Urinary bladder (tissue), 3 donors: ENCODE measurements at regions not wholly inside any gene's neighbourhood (a gene's known extent, or its start where the extent isn't known, plus 50 kb on each side); places are given as distances from the start of the nearest gene placed in this dataset.

ENCODE experiments used
- DNase-seq: peaks from one replicate; pipeline ENCODE4 v3.0.0-alpha.2; 2015; ENCODE audit errors: extremely low spot score
- H3K27ac ChIP-seq: one replicate; pipeline ENCODE4 v1.5.1; 2013; ENCODE audit warnings: low read depth, mild to moderate bottlenecking, moderate library complexity
- H3K36me3 ChIP-seq: one replicate; pipeline ENCODE4 v1.6.1; 2013; ENCODE audit warnings: mild to moderate bottlenecking, moderate library complexity; ENCODE audit not compliant: insufficient read depth
- H3K4me1 ChIP-seq: one replicate; pipeline ENCODE4 v1.6.1; 2013; ENCODE audit warnings: mild to moderate bottlenecking, moderate library complexity; ENCODE audit not compliant: insufficient read depth
- H3K4me3 ChIP-seq: one replicate; pipeline ENCODE4 v1.5.1; 2013; ENCODE audit warnings: low read depth, low read length
- WGBS: extraction: QIAGEN DNeasy Blood & Tissue Kit; methylation state at CpG from one replicate; pipeline ENCODE4 v1.1.7; 2013; 5-methylcytosine and 5-hydroxymethylcytosine counted together
- donor health status: healthy with polysubstance abuse.
- donor health status: healthy.

DNA sequence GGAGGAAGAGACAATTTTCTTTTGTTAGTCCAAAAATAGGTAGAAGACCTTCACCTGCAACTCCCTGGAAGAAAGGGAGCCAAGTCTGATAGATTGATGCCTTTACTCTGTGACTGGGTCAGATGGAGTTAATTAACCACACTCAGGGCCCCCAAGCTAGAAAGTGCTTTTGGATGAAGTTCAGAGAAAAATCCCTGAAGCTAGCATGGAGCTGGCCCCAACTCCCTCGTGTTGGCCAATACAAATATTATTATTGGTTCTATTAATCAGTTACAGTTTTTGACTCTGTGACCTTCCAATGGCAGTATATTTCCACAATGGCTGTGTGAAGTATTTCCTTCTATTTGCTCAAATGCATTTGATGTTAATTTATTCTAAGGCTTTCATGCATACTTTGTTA is 1753.5 kb downstream of the EFNA5 start:
- no peaks in the 10 kb centered on the region for H3K4me1 ChIP-seq
- 28% methylated on average over 1 of the region's 1 CpG for WGBS

DNA sequence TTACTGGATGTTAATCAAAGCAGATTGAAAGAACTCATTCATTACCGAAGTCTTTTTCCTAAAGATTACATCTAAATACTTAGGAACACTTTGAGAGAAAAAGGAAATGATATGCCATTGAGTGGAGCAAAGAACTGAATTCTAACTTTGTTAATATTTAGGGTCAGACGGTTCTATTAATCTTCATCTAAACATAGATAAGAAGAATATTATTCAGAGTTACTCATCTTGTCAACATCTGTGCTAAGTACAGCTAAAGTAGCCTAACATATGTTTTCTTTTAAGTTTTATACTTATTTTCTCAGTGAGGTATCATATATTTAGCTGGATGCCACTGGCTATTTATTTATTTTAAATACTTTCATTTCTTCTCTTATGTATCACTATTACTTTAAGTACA is 1763.7 kb downstream of the EFNA5 start:
- WGBS = 31% methylated on average over 2 of the region's 2 CpGs
- Histone ChIP-seq H3K4me3 (no peak overlapping the region), H3K27ac (no peak overlapping the region), H3K36me3 (no peaks in the 10 kb centered on the region), H3K4me1 (no peaks in the 10 kb centered on the region)
- no peak for DNase-seq

More for the DNA sequence above, 1753.5 kb downstream of the EFNA5 start:
- no peaks in the 10 kb centered on the region for H3K36me3 ChIP-seq
- no peak for DNase-seq
- no peak overlapping the region for H3K4me3 ChIP-seq
- H3K27ac ChIP-seq = no peak overlapping the region

DNA sequence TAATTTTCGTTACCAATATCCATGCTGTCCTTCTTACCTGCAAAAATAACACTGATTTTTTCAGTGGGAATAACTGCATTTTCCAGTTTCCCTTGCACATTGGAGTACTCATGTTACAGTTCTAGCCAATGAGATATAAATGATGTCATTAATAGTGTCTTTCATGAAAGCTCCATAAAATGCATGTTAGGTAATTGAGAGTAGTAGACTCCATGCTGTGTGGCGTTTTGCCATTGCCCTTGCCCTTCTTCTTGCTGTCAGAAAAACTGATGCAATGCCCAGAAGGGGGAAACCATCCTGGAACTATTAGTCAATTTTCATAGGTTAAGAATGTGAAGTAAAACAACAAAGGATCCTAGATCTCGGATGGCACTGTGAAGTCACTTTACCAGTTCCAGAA is 1765.3 kb downstream of the EFNA5 start:
- H3K4me3 ChIP-seq = no peak overlapping the region
- H3K36me3 ChIP-seq = no peaks in the 10 kb centered on the region
- no peak overlapping the region for H3K27ac ChIP-seq
- WGBS = 91% methylated on average over 3 of the region's 3 CpGs
- H3K4me1 ChIP-seq = no peaks in the 10 kb centered on the region
- DNase-seq = no peak

DNA sequence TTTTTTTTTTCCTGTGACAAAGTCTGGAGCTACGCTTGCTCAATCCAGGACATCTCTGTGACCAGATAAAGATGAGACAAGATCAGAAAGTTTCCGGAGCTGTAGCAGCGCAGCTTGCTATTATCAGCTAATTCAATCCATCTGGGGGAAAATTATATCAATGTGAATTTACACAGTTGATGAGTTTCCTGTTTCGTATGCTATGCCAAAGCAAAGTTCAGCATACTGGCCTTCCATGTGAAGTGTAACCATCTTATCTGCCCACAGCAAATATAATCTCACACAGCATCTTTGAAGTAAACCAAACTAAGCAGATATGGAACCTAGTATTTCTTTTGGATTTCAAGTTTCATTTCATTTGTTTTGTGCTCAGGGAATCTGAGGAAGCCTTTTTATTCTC is 1767.7 kb downstream of the EFNA5 start:
- H3K4me3 ChIP-seq = no peak overlapping the region
- 31% methylated on average over 4 of the region's 4 CpGs for WGBS
- H3K36me3 ChIP-seq = no peaks in the 10 kb centered on the region
- no peak overlapping the region for H3K27ac ChIP-seq
- no peaks in the 10 kb centered on the region for H3K4me1 ChIP-seq
- no peak for DNase-seq

DNA sequence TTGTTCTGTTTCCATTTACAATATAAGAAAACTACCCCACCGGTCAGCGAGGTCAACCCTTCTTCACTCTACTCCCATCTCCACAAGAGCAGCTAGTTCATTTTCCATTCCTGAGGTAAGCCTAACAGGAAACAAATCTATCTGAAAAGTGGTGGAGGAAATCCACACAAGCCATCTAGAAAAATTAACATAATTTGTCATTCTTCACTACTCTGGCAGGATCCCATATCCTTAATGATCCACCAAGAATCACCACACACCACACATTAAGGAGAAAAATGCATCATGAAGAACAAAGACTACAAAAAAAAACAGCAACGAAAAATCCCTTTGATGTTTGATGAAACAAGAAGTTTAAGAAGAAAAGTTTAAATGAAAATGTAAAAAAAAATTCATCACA is 1771.0 kb downstream of the EFNA5 start:
- DNase-seq = no peak
- WGBS = 88% methylated on average over 3 of the region's 3 CpGs
- H3K4me3 ChIP-seq = no peak overlapping the region
- H3K27ac ChIP-seq = no peak overlapping the region
- H3K4me1 ChIP-seq = no peaks in the 10 kb centered on the region
- H3K36me3 ChIP-seq = no peaks in the 10 kb centered on the region

DNA sequence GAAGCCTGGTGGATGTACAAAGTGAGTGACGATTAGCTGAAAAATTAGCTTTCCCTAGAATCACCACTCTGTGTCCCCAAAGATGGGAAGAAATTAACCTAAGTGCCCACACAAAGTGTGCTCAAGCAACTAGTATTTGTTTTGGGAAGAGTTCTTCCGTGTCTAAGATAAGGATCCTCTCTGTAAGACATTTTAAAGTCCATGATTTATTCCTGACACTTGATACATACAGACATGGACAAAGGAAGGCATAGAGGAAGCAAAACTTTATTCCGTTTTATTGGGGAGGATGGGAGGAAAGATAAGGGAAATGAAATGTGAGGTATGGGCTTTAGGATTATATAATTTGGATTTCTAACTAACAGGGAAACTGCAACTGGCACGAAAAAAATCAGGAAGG is 1772.6 kb downstream of the EFNA5 start:
- Histone ChIP-seq H3K36me3 (no peaks in the 10 kb centered on the region), H3K4me1 (no peaks in the 10 kb centered on the region), H3K4me3 (no peak overlapping the region), H3K27ac (no peak overlapping the region)
- DNase-seq = no peak
- 45% methylated on average over 4 of the region's 4 CpGs for WGBS

DNA sequence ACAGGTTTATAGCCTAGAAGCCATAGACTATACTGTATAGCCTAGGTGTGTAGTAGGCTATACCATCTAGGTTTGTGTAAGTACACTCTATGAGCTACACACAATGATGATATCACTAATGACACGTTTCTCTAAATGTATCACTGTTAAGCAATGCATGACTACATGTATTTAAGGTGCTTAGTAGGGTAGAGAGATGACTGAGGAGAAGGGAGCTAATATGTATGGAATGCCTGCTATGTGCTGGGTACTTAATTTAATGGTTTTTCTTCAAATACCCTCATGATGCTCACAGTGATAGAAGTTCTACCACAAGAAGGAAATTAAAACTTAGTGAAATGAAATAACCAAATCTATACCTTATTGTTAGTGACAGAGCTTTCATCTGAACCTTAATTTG is 1785.5 kb downstream of the EFNA5 start:
- Histone ChIP-seq H3K36me3 (no peaks in the 10 kb centered on the region), H3K4me1 (no peaks in the 10 kb centered on the region), H3K27ac (no peak overlapping the region), H3K4me3 (no peak overlapping the region)
- no peak for DNase-seq
- WGBS = 74% methylated on average over 1 of the region's 1 CpG

DNA sequence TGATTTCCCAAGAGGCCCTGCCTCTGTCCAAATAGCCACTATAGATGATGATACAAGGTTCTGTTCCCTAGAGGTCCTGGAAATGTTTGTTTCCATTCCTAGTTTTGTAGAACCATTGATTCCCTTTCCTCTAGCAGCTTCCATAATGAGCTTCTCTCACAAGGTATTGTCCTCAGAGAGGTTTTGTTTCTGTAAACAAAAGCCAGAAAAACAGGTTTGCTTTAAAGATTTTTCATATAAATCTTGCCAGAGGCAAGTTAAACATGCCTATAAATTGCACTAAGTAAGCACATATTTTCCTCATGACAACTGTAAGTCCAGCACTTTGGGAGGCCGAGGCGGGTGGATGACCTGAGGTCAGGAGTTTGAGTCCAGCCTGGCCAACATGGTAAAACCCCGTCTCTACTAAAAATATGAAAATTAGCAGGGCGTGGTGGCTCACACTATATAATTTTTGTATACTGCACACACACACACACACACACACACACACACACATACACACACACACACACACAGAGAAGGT is 1787.7 kb downstream of the EFNA5 start:
- Histone ChIP-seq H3K4me3 (no peak overlapping the region), H3K36me3 (no peaks in the 10 kb centered on the region), H3K27ac (no peak overlapping the region), H3K4me1 (no peaks in the 10 kb centered on the region)
- no peak for DNase-seq
- 61% methylated on average over 4 of the region's 4 CpGs for WGBS

DNA sequence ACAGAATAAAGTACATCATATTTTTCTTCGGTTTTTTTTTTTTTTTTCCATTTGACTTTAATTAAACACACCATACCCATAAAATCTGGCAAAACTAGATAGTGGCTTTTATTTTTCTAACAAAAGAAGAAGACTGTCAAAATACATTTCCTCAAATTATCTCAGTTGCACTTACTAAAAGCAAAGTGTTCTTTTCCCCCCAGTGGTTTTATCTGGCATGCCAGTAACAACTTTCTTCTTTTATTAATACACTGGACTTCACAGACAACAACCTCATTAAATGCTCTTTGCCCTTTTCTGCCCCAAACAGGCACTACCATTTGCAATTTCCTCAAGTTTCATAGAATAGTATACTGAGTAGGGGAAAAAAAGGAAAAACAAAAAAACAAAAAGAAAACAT is 1792.3 kb downstream of the EFNA5 start:
- H3K4me3 ChIP-seq = no peak overlapping the region
- WGBS = 67% methylated on average over 1 of the region's 1 CpG
- H3K36me3 ChIP-seq = no peaks in the 10 kb centered on the region
- no peak overlapping the region for H3K27ac ChIP-seq
- DNase-seq = no peak
- H3K4me1 ChIP-seq = no peaks in the 10 kb centered on the region

DNA sequence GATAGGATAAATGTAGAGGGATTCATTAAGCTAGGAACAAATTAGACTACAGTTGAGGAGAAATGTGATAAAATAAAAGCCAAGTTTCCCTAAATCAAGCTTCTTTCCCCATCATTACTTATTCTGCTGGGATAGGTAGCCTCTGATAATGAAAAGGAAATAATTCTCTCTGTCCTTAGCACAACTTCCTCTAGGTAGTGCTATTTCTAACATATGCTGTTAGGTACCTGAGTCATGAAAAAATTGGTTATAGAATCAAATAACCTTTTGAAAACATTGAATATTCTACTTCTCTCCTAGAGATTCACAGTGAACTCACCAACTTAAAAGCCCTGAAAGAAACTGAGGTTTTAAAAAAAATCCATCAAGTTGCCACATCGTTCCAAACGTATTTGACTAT is 1793.1 kb downstream of the EFNA5 start:
- WGBS = 85% methylated on average over 2 of the region's 2 CpGs
- DNase-seq = no peak
- H3K4me3 ChIP-seq = no peak overlapping the region
- H3K36me3 ChIP-seq = no peaks in the 10 kb centered on the region
- H3K27ac ChIP-seq = no peak overlapping the region
- no peaks in the 10 kb centered on the region for H3K4me1 ChIP-seq

DNA sequence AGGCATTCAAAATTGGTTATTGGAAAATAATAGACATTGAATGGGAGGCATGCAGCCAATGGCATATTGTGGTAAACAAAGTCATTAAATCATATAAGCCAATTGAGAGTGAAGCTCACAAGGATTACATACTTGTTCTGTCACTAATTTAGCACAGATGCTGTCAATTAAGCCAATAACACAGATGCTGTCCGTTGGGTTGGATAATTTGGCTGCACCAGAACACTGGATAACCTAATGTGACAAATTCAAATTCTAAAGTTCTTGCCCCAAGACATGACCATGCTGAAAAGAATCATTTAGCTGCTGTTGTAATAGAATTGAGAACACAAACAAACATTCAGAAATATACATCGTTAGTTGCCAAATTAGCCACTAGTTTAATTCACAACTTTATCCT is 1796.4 kb downstream of the EFNA5 start:
- 88% methylated on average over 2 of the region's 2 CpGs for WGBS
- Histone ChIP-seq H3K27ac (no peak overlapping the region), H3K4me3 (no peak overlapping the region), H3K36me3 (no peaks in the 10 kb centered on the region), H3K4me1 (no peaks in the 10 kb centered on the region)
- DNase-seq = no peak

DNA sequence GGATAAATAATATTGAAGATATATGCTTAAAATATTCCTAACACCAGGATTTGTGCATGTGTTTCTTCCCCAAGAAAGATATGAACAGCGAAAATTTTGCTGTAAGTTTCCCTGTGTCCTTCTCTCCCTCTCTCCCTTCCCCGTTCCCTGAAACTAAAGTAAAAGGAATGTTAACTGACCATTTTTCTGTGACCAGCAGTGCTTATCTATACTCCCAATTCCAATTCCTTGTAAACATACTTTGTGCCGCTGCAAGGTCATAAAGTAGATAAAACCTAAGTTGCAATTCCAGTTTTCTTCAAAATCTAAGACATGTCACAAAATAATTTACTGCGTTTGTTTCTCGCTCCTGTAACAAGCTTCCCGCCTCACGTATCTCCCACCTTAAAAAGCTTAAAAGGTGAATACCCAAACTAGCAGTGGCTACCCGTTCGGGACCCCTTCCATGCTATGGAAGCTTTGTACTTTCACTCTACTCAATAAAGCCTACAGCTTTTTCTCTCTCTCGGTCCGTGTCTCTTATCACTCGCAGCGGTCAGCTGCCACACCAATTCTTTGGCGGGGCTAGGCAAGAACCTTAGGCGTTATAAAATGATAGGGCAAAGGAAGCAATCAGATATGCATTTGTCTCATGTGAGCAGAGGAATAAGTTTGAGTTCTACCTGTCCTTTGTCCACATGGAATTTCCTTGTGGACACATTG is 1798.0 kb downstream of the EFNA5 start:
- Histone ChIP-seq H3K36me3 (no peaks in the 10 kb centered on the region), H3K4me1 (no peaks in the 10 kb centered on the region), H3K4me3 (no peak overlapping the region), H3K27ac (no peak overlapping the region)
- no peak for DNase-seq
- 32% methylated on average over 15 of the region's 15 CpGs for WGBS

DNA sequence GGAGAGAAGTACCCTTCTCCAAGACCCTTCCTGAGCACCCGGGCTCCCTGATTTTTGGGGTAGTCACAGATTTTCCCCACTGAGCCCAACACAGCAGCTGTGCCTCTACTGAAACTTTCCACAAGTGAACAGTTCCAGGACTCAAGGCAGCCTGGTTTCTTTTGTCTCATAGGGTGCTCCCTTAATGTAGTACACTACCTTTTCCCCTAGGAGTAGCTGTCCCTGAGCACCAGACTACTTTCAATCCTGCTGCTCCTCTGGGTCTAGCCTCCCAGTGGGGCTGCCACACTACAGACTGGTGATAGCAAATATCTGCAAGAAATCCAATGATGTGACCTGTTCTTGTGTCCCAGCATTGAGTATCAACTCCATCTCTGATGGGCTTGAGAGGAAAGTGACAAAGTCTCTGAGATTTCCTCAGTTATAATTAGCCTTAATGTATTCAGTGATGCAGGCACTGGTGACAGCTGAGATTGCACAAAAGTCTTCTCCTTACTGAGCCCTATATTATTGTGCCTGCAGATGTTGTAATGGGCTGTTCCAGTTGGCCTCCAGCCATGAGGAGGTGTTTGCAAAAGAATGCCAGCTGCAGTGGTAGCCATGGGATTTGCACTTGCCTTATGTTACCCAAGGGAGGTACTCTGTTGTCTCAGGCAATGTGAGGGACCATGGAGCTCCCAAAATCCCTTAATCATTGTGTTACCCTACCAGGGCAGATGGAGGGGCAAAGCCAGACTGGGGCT is 1802.5 kb downstream of the EFNA5 start:
- H3K27ac ChIP-seq = no peak overlapping the region
- no peaks in the 10 kb centered on the region for H3K4me1 ChIP-seq
- H3K36me3 ChIP-seq = no peaks in the 10 kb centered on the region
- WGBS = 93% methylated on average over 1 of the region's 1 CpG
- no peak for DNase-seq
- no peak overlapping the region for H3K4me3 ChIP-seq

DNA sequence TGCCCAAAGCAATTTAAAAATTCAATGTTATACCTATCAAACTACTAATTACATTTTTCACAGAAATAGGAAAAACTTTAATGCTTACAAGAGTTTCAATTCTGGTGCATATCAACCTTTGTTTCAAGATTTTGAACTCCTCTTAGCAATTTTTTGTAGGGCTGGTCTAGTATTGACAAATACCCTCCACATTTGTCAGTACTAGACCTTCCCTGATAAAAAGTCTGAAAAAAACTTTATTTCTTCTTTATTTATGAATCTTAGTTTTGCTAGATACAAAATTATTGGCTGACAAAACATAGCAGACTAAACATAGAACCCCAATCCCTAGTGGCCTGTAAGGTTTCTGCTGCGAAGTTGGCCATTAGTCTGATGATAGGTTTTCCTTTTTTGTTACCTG is 1804.9 kb downstream of the EFNA5 start:
- Histone ChIP-seq H3K36me3 (no peaks in the 10 kb centered on the region), H3K4me1 (no peaks in the 10 kb centered on the region), H3K27ac (no peak overlapping the region), H3K4me3 (no peak overlapping the region)
- 94% methylated on average over 1 of the region's 1 CpG for WGBS
- no peak for DNase-seq
